ENCODE measurements at regions not wholly inside any gene's neighbourhood (a gene's known extent, or its start where the extent isn't known, plus 50 kb on each side); places are given as distances from the start of the nearest gene placed in this dataset.
"Not testable (repeated sequence)": the region's sequence is repeated elsewhere in the genome, so short reads cannot be mapped to it uniquely, and the experiment has no call there.

DNA sequence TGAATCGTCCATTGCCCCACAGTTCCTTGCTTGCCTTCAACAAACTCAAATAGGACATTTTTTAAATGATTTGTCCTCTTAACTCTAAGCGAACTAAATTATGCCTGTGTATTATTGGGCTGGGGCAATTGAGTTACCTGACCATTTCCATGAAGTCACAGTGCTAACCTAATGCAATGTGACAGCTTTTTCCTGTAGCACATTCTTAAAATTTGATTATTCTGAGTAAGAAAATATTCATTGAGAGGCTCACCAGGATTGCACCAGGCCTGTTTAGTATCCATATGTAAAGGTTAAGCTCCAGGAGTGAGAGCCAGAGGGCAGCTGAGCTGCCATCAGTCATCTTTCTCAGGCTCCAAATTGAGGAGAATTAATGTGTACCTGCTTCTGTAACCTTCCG lies 90.9 kb downstream of the GPR65 start:
- no peaks in the 10 kb centered on the region for H3K4me1 ChIP-seq (ENCODE audit: control insufficient read depth, insufficient read depth, low read length, poor library complexity, severe bottlenecking)
- ATAC-seq (ENCODE audit: low read depth in 2 of 2) (no peak), DNase-seq (no peak)
- H3K4me3 Mint-ChIP-seq, result no peak overlapping the region
- H3K36me3 ChIP-seq (ENCODE audit: control insufficient read depth, insufficient read depth, low read length), result no peaks in the 10 kb centered on the region
- H3K9me3 ChIP-seq (ENCODE audit: control insufficient read depth in 2 of 2, low read length in 2 of 2), result no peaks in the 10 kb centered on the region
- H3K27ac Mint-ChIP-seq, result no peak overlapping the region
- H3K27ac ChIP-seq (ENCODE audit: insufficient read depth, low read length, poor library complexity, severe bottlenecking), result no peak overlapping the region
- no peaks in the 10 kb centered on the region for H3K4me1 Mint-ChIP-seq
- no peaks in the 10 kb centered on the region for H3K36me3 Mint-ChIP-seq
- H3K4me3 ChIP-seq (ENCODE audit: low read depth, low read length), result no peak overlapping the region
- peaks cover 0 to 3% (median 0%) of the 10 kb centered on the region in 7 donors for H3K9me3 Mint-ChIP-seq
- H3K27me3 ChIP-seq (ENCODE audit: control insufficient read depth, insufficient read depth, low read length), result no peaks in the 10 kb centered on the region
- H3K27me3 Mint-ChIP-seq, result peaks cover 21% of the 10 kb centered on the region

DNA sequence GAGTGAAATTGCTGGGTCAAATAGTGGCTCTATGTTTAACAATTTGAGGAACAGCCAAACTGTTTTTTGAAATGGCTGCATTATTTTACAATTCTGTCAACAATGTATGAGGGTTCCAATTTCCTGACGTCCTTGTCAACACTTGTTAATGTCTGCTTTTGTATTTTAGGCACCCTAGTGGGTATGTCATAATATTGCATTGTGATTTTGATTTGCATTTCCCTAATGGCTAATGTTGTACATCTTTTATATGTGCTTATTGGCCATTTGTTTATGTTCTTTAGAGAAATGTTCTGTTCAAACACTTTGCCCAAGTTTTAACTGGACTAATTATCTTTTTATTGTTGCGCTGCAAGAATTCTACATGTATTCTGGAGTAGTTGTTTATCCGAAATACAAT lies 93.2 kb downstream of the GPR65 start:
- no peaks in the 10 kb centered on the region for H3K36me3 Mint-ChIP-seq
- ATAC-seq (ENCODE audit: low read depth in 2 of 2) (no peak), DNase-seq (no peak)
- no peak overlapping the region for H3K27ac Mint-ChIP-seq
- H3K36me3 ChIP-seq (ENCODE audit: control insufficient read depth, insufficient read depth, low read length), result no peaks in the 10 kb centered on the region
- H3K9me3 ChIP-seq (ENCODE audit: control insufficient read depth in 2 of 2, low read length in 2 of 2), result no peaks in the 10 kb centered on the region
- H3K27ac ChIP-seq (ENCODE audit: insufficient read depth, low read length, poor library complexity, severe bottlenecking), result no peak overlapping the region
- no peak overlapping the region for H3K4me3 ChIP-seq (ENCODE audit: low read depth, low read length)
- peaks cover 17% of the 10 kb centered on the region for H3K27me3 Mint-ChIP-seq
- H3K4me1 Mint-ChIP-seq, result no peaks in the 10 kb centered on the region
- H3K9me3 Mint-ChIP-seq, result peaks cover 0 to 2% (median 0%) of the 10 kb centered on the region in 7 donors
- no peaks in the 10 kb centered on the region for H3K27me3 ChIP-seq (ENCODE audit: control insufficient read depth, insufficient read depth, low read length)
- H3K4me3 Mint-ChIP-seq, result no peak overlapping the region
- no peaks in the 10 kb centered on the region for H3K4me1 ChIP-seq (ENCODE audit: control insufficient read depth, insufficient read depth, low read length, poor library complexity, severe bottlenecking)

DNA sequence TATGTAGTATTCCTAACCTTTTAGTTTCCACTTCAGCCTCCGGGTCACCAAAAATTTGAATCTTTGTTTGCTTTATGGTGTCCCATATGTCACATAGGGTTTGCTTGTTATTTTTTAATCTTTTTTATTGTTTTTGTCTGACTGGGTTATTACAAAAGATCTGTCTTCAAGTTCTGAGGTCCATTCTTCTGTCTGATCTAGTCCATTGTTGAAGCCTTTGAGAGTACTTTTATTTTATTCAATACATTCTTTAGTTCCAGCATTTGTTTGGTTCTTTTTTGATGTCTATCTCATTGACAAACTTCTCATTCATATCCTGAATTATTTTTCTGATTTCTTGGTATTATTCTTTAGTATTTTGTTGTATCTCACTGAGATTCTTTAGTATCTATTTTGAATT lies 99.8 kb downstream of the GPR65 start:
- Histone ChIP-seq H3K9me3 (ENCODE audit: control insufficient read depth in 2 of 2, low read length in 2 of 2) (peaks cover 8 to 15% of the 10 kb centered on the region in 2 experiments), H3K27ac (ENCODE audit: insufficient read depth, low read length, poor library complexity, severe bottlenecking) (no peak overlapping the region), H3K4me3 (ENCODE audit: low read depth, low read length) (no peak overlapping the region), H3K4me1 (ENCODE audit: control insufficient read depth, insufficient read depth, low read length, poor library complexity, severe bottlenecking) (no peaks in the 10 kb centered on the region), H3K27me3 (ENCODE audit: control insufficient read depth, insufficient read depth, low read length) (peaks cover 8% of the 10 kb centered on the region), H3K36me3 (ENCODE audit: control insufficient read depth, insufficient read depth, low read length) (no peaks in the 10 kb centered on the region)
- Mint-ChIP-seq H3K4me1 (peaks cover 0 to 2% (median 0%) of the 10 kb centered on the region in 4 donors), H3K4me3 (no peak overlapping the region), H3K36me3 (no peaks in the 10 kb centered on the region), H3K27me3 (peaks cover 17% of the 10 kb centered on the region), H3K9me3 (peaks cover 0 to 17% (median 12%) of the 10 kb centered on the region in 7 donors), H3K27ac (no peak overlapping the region)
- ATAC-seq (ENCODE audit: low read depth in 2 of 2) (no peak), DNase-seq (no peak)

DNA sequence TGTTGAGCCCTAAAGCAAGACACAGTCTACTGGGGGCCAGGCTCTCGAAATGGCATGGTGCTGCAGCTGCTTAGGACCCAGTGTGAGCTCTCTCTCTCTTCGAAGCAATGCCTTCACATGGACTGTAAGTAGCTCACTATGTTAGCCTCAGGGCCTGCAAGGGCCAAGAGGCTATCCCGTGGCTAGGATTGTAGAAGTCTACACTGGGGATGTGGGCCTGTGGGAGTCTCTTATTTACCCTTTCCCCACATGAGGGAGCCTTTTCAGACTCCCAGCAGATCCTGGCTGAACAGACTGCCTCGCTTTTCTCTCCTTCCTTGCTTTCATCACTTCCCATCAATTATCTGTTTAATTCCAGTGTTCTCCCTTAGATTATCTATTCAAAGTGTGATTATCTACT lies 101.4 kb downstream of the GPR65 start:
- peaks cover 19% of the 10 kb centered on the region for H3K27me3 Mint-ChIP-seq
- no peaks in the 10 kb centered on the region for H3K36me3 Mint-ChIP-seq
- no peak overlapping the region for H3K27ac Mint-ChIP-seq
- no peak overlapping the region for H3K4me3 ChIP-seq (ENCODE audit: low read depth, low read length)
- H3K27me3 ChIP-seq (ENCODE audit: control insufficient read depth, insufficient read depth, low read length), result peaks cover 8% of the 10 kb centered on the region
- no peak overlapping the region for H3K4me3 Mint-ChIP-seq
- H3K36me3 ChIP-seq (ENCODE audit: control insufficient read depth, insufficient read depth, low read length), result no peaks in the 10 kb centered on the region
- peaks cover 8 to 15% of the 10 kb centered on the region in 2 experiments for H3K9me3 ChIP-seq (ENCODE audit: control insufficient read depth in 2 of 2, low read length in 2 of 2)
- peaks cover 0 to 17% (median 11%) of the 10 kb centered on the region in 7 donors for H3K9me3 Mint-ChIP-seq
- H3K27ac ChIP-seq (ENCODE audit: insufficient read depth, low read length, poor library complexity, severe bottlenecking), result no peak overlapping the region
- H3K4me1 Mint-ChIP-seq, result peaks cover 0 to 2% (median 0%) of the 10 kb centered on the region in 4 donors
- ATAC-seq (ENCODE audit: low read depth in 2 of 2) (no peak), DNase-seq (no peak)
- H3K4me1 ChIP-seq (ENCODE audit: control insufficient read depth, insufficient read depth, low read length, poor library complexity, severe bottlenecking), result no peaks in the 10 kb centered on the region

DNA sequence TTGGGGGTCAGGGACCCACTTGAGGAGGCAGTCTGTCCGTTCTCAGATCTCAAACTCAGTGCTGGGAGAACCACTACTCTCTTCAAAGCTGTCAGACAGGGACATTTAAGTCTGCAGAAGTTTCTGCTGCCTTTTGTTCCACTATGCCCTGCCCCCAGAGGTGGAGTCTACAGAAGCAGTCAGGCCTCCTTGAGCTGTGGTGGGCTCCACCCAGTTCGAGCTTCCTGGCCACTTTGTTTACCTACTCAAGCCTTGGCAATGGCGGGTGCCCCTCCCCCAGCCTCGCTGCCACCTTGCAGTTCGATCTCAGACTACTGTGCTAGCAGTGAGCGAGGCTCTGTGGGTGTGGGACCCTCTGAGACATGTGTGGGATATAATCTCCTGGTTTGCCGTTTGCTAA lies 122.7 kb downstream of the GPR65 start:
- not testable (repeated sequence) for H3K27ac ChIP-seq (ENCODE audit: insufficient read depth, low read length, poor library complexity, severe bottlenecking); H3K36me3 ChIP-seq (ENCODE audit: control insufficient read depth, insufficient read depth, low read length); ATAC-seq (ENCODE audit: low read depth in 2 of 2); H3K4me3 Mint-ChIP-seq; H3K27me3 ChIP-seq (ENCODE audit: control insufficient read depth, insufficient read depth, low read length); H3K4me3 ChIP-seq (ENCODE audit: low read depth, low read length); H3K36me3 Mint-ChIP-seq; H3K9me3 ChIP-seq (ENCODE audit: control insufficient read depth in 2 of 2, low read length in 2 of 2); H3K27me3 Mint-ChIP-seq
- peaks cover 0 to 11% (median 5%) of the 10 kb centered on the region in 7 donors for H3K9me3 Mint-ChIP-seq
- H3K4me1 Mint-ChIP-seq, result peaks cover 0 to 38% (median 7%) of the 10 kb centered on the region in 4 donors
- peak in 2 of 3 donors; percentile 15 to 49 for DNase-seq
- H3K27ac Mint-ChIP-seq, result peak overlapping the region in 2 of 3 donors; percentile 39 to 60
- peaks cover 12% of the 10 kb centered on the region for H3K4me1 ChIP-seq (ENCODE audit: control insufficient read depth, insufficient read depth, low read length, poor library complexity, severe bottlenecking)

- Histone ChIP-seq H3K27ac (ENCODE audit: insufficient read depth, low read length, poor library complexity, severe bottlenecking) (no peak overlapping the region), H3K4me3 (ENCODE audit: low read depth, low read length) (no peak overlapping the region), H3K4me1 (ENCODE audit: control insufficient read depth, insufficient read depth, low read length, poor library complexity, severe bottlenecking) (peaks cover 12% of the 10 kb centered on the region), H3K36me3 (ENCODE audit: control insufficient read depth, insufficient read depth, low read length) (no peaks in the 10 kb centered on the region), H3K9me3 (ENCODE audit: control insufficient read depth in 2 of 2, low read length in 2 of 2) (peaks cover 2 to 12% of the 10 kb centered on the region in 2 experiments), H3K27me3 (ENCODE audit: control insufficient read depth, insufficient read depth, low read length) (peaks cover 3% of the 10 kb centered on the region)
- Mint-ChIP-seq H3K36me3 (no peaks in the 10 kb centered on the region), H3K4me3 (no peak overlapping the region), H3K27me3 (no peaks in the 10 kb centered on the region), H3K9me3 (peaks cover 0 to 21% (median 5%) of the 10 kb centered on the region in 7 donors), H3K27ac (peak overlapping the region in 2 of 3 donors; percentile 25 to 60), H3K4me1 (peaks cover 0 to 38% (median 7%) of the 10 kb centered on the region in 4 donors)
- no peak for DNase-seq
- ATAC-seq (ENCODE audit: low read depth in 2 of 2), result no peak
These were observed 123.9 kb downstream of the GPR65 start for GRCh38 chr14:88128816-88129215.

DNA sequence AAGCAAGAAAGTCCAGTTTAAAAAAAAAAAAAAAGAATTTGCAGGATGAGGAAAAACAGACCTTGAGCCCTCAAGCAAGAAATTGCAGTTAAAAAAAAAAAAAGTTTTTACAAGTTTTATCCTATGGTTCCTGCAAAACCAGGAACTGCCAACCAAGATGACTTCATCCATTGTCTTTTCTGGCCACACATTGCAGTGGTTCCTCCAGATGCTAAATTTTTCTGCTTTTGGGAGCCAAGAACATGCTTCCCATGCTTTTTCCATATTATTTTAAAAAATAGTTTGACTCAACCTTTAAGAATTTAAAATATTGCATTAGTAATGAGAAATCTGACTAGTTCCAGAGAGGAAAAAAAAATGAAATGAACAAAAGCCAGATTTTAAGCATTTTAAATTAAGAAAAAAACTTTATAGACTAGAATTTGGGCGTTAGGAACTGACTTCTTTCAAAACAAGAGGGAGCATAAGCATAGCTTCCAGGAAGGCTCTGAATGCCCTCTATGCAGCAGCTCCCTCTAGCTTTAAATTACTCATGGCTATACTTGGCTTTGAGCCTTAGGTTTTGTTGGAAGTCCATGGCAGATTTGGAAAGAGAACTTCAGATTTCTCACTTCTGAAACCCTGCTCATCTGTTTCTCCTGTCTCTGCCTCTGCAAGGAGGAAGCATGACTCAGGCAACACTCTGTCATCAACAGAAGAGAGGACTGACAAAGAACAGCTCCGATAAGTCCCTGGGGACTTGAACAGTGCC lies 124.5 kb downstream of the GPR65 start:
- DNase-seq (peak in 1 of 3 donors; percentile 46), ATAC-seq (ENCODE audit: low read depth in 2 of 2) (peak; percentile 47 to 64)
- Histone ChIP-seq H3K4me3 (ENCODE audit: low read depth, low read length) (peak overlapping the region; percentile 35), H3K9me3 (ENCODE audit: control insufficient read depth in 2 of 2, low read length in 2 of 2) (peaks cover 2 to 12% of the 10 kb centered on the region in 2 experiments), H3K36me3 (ENCODE audit: control insufficient read depth, insufficient read depth, low read length) (no peaks in the 10 kb centered on the region), H3K4me1 (ENCODE audit: control insufficient read depth, insufficient read depth, low read length, poor library complexity, severe bottlenecking) (peaks cover 12% of the 10 kb centered on the region), H3K27ac (ENCODE audit: insufficient read depth, low read length, poor library complexity, severe bottlenecking) (no peak overlapping the region), H3K27me3 (ENCODE audit: control insufficient read depth, insufficient read depth, low read length) (peaks cover 3% of the 10 kb centered on the region)
- H3K27ac Mint-ChIP-seq, result peak overlapping the region in 2 of 3 donors; percentile 40 to 80
- peak overlapping the region in 2 of 4 donors; percentile 45 to 52 for H3K4me3 Mint-ChIP-seq
- H3K4me1 Mint-ChIP-seq, result peaks cover 0 to 38% (median 7%) of the 10 kb centered on the region in 4 donors
- H3K36me3 Mint-ChIP-seq, result no peaks in the 10 kb centered on the region
- H3K27me3 Mint-ChIP-seq, result no peaks in the 10 kb centered on the region
- H3K9me3 Mint-ChIP-seq, result peaks cover 0 to 21% (median 5%) of the 10 kb centered on the region in 7 donors

- peaks cover 12% of the 10 kb centered on the region for H3K4me1 ChIP-seq (ENCODE audit: control insufficient read depth, insufficient read depth, low read length, poor library complexity, severe bottlenecking)
- peak overlapping the region; percentile 35 for H3K4me3 ChIP-seq (ENCODE audit: low read depth, low read length)
- DNase-seq, result peak in 1 of 3 donors; percentile 6
- H3K27ac Mint-ChIP-seq, result peak overlapping the region; percentile 26 to 80 (median 40)
- no peak for ATAC-seq (ENCODE audit: low read depth in 2 of 2)
- peaks cover 0 to 38% (median 7%) of the 10 kb centered on the region in 4 donors for H3K4me1 Mint-ChIP-seq
- H3K4me3 Mint-ChIP-seq, result peak overlapping the region in 2 of 4 donors; percentile 22 to 52
- H3K27me3 ChIP-seq (ENCODE audit: control insufficient read depth, insufficient read depth, low read length), result peaks cover 3% of the 10 kb centered on the region
- peaks cover 0 to 21% (median 5%) of the 10 kb centered on the region in 7 donors for H3K9me3 Mint-ChIP-seq
- no peaks in the 10 kb centered on the region for H3K27me3 Mint-ChIP-seq
- peaks cover 2 to 12% of the 10 kb centered on the region in 2 experiments for H3K9me3 ChIP-seq (ENCODE audit: control insufficient read depth in 2 of 2, low read length in 2 of 2)
- H3K36me3 ChIP-seq (ENCODE audit: control insufficient read depth, insufficient read depth, low read length), result no peaks in the 10 kb centered on the region
- H3K36me3 Mint-ChIP-seq, result no peaks in the 10 kb centered on the region
- H3K27ac ChIP-seq (ENCODE audit: insufficient read depth, low read length, poor library complexity, severe bottlenecking), result no peak overlapping the region
These were observed 125.1 kb downstream of the GPR65 start for GRCh38 chr14:88130057-88130432.

Measured in CD4-positive, CD25-positive, alpha-beta regulatory T cell (primary cell).